DMS79 treated with DMSO at 0.1 percent for 48 hours (cell line): ENCODE measurements at regions not wholly inside any gene's neighbourhood (a gene's known extent, or its start where the extent isn't known, plus 50 kb on each side); places are given as distances from the start of the nearest gene placed in this dataset.
"Not testable (repeated sequence)": the region's sequence is repeated elsewhere in the genome, so short reads cannot be mapped to it uniquely, and the experiment has no call there.

Experiments used
- DNase-seq: peaks from one replicate; lab custom pipeline; 2025; lab: John Stamatoyannopoulos, UW

- no peak for DNase-seq
Measured at GRCh38 chr3:190192087-190192486, 71.4 kb upstream of the P3H2 start.

GRCh38 chr3:190188197-190188596 lies 67.5 kb upstream of the P3H2 start:
- DNase-seq = no peak

GRCh38 chr3:190183121-190183520 lies 62.4 kb upstream of the P3H2 start:
- DNase-seq = no peak

GRCh38 chr3:190182418-190183043 lies 61.8 kb upstream of the P3H2 start:
- DNase-seq = no peak

- no peak for DNase-seq
Measured at GRCh38 chr3:190180268-190180667, 59.6 kb upstream of the P3H2 start.

- no peak for DNase-seq
Measured at GRCh38 chr3:190178779-190179178, 58.1 kb upstream of the P3H2 start.

- not testable (repeated sequence) for DNase-seq
Measured at GRCh38 chr3:190176933-190177525, 56.3 kb upstream of the P3H2 start.

- DNase-seq = not testable (repeated sequence)
Measured at GRCh38 chr3:190176106-190176505, 55.4 kb upstream of the P3H2 start.

- DNase-seq = no peak
Measured at GRCh38 chr3:190175490-190175889, 54.8 kb upstream of the P3H2 start.

GRCh38 chr3:190174471-190174870 lies 53.8 kb upstream of the P3H2 start:
- no peak for DNase-seq

GRCh38 chr3:190173426-190173825 lies 52.7 kb upstream of the P3H2 start:
- DNase-seq = no peak

- DNase-seq = no peak
Measured at GRCh38 chr3:190172751-190173150, 52.1 kb upstream of the P3H2 start.
